ENCODE measurements at regions not wholly inside any gene's neighbourhood (a gene's known extent, or its start where the extent isn't known, plus 50 kb on each side); places are given as distances from the start of the nearest gene placed in this dataset.

- no peak for TF ChIP-seq NANOG (IDR thresholded peaks at IDR 0.05; ENCODE audit: insufficient read depth, low read depth, low read length, poor library complexity, severe bottlenecking)
Measured at GRCh38 chr3:23135026-23135785, 67.9 kb upstream of the UBE2E2 start (continued).

All from H1 (cell line).